ENCODE measurements at regions not wholly inside any gene's neighbourhood (a gene's known extent, or its start where the extent isn't known, plus 50 kb on each side); places are given as distances from the start of the nearest gene placed in this dataset.

- TF ChIP-seq EGR1 (IDR thresholded peaks at IDR 0.05; ENCODE audit: low read depth in 2 of 2): no peak
- TF ChIP-seq FOXA2 (IDR thresholded peaks at IDR 0.05): no peak
- TF ChIP-seq TAF1 (conservative IDR thresholded peaks at IDR 0.05): no peak
- TF ChIP-seq RXRA (IDR thresholded peaks at IDR 0.05): no peak
- TF ChIP-seq MAX (IDR thresholded peaks at IDR 0.05): no peak
- no peak for TF ChIP-seq YY1 (IDR thresholded peaks at IDR 0.05)
- no peak for TF ChIP-seq ZBTB33 (IDR thresholded peaks at IDR 0.05)
- TF ChIP-seq, protein P1, sequence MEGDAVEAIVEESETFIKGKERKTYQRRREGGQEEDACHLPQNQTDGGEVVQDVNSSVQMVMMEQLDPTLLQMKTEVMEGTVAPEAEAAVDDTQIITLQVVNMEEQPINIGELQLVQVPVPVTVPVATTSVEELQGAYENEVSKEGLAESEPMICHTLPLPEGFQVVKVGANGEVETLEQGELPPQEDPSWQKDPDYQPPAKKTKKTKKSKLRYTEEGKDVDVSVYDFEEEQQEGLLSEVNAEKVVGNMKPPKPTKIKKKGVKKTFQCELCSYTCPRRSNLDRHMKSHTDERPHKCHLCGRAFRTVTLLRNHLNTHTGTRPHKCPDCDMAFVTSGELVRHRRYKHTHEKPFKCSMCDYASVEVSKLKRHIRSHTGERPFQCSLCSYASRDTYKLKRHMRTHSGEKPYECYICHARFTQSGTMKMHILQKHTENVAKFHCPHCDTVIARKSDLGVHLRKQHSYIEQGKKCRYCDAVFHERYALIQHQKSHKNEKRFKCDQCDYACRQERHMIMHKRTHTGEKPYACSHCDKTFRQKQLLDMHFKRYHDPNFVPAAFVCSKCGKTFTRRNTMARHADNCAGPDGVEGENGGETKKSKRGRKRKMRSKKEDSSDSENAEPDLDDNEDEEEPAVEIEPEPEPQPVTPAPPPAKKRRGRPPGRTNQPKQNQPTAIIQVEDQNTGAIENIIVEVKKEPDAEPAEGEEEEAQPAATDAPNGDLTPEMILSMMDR (IDR thresholded peaks at IDR 0.05; ENCODE audit: low read depth, low read length, missing input control): no peak
- no peak for TF ChIP-seq NR2F2 (IDR thresholded peaks at IDR 0.05)
Measured at GRCh38 chr6:91826128-91826527, 1239.3 kb upstream of the MAP3K7 start (continued).

- Histone ChIP-seq H3K4me1 (ENCODE audit: control insufficient read depth in 4 of 4, insufficient read depth in 4 of 4, low read length in 3 of 4) (no peaks in the 10 kb centered on the region), H3K27me3 (ENCODE audit: control insufficient read depth in 4 of 4, insufficient read depth in 4 of 4, low read length in 3 of 4) (no peaks in the 10 kb centered on the region), H3K9me3 (ENCODE audit: control insufficient read depth in 4 of 4, low read length in 3 of 4) (no peaks in the 10 kb centered on the region), H3K36me3 (ENCODE audit: control insufficient read depth in 4 of 4, insufficient read depth in 3 of 4, low read depth in 1 of 4, low read length in 3 of 4) (no peaks in the 10 kb centered on the region), H3K4me3 (ENCODE audit: low read depth in 1 of 3, low read length in 3 of 3) (no peak overlapping the region), H3K27ac (ENCODE audit: low read depth in 1 of 2, low read length in 2 of 2) (no peak overlapping the region), H3K9ac (ENCODE audit: low read depth in 1 of 2, low read length in 2 of 2) (no peak overlapping the region)
- TF ChIP-seq YY1 (IDR thresholded peaks at IDR 0.05) (no peak), EGR1 (IDR thresholded peaks at IDR 0.05; ENCODE audit: low read depth in 2 of 2) (no peak), JUND (IDR thresholded peaks at IDR 0.05) (no peak), ZBTB33 (IDR thresholded peaks at IDR 0.05) (no peak), TAF1 (conservative IDR thresholded peaks at IDR 0.05) (no peak), FOXA2 (IDR thresholded peaks at IDR 0.05) (no peak), GABPA (IDR thresholded peaks at IDR 0.05 in 1 of 2, conservative IDR thresholded peaks at IDR 0.05 in 1 of 2) (no peak), HNF4G (IDR thresholded peaks at IDR 0.05) (no peak), SP1 (IDR thresholded peaks at IDR 0.05) (no peak), RAD21 (IDR thresholded peaks at IDR 0.05) (no peak), NR2F2 (IDR thresholded peaks at IDR 0.05) (no peak), HNF4A (conservative IDR thresholded peaks at IDR 0.05) (no peak)
- TF ChIP-seq, protein P1 (IDR thresholded peaks at IDR 0.05; ENCODE audit: low read depth, low read length, missing input control): no peak
- TF ChIP-seq, protein P2, sequence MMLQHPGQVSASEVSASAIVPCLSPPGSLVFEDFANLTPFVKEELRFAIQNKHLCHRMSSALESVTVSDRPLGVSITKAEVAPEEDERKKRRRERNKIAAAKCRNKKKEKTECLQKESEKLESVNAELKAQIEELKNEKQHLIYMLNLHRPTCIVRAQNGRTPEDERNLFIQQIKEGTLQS (IDR thresholded peaks at IDR 0.05): no peak
- no peak for DNase-seq (ENCODE audit: low spot score)
Measured at GRCh38 chr6:91824331-91824730, 1237.5 kb upstream of the MAP3K7 start.

All from liver (tissue), 7 donors.